Rectal smooth muscle tissue (tissue), 1 donor: ENCODE measurements at regions not wholly inside any gene's neighbourhood (a gene's known extent, or its start where the extent isn't known, plus 50 kb on each side); places are given as distances from the start of the nearest gene placed in this dataset.
"Not testable (repeated sequence)": the region's sequence is repeated elsewhere in the genome, so short reads cannot be mapped to it uniquely, and the experiment has no call there.

Experiments used
- H3K27ac ChIP-seq: one replicate; pipeline ENCODE4 v1.7.0; 2013; ENCODE audit warnings: low read depth, low read length, inconsistent platforms
- H3K27me3 ChIP-seq: one replicate; pipeline ENCODE4 v1.7.0; 2013; ENCODE audit warnings: low read length; ENCODE audit not compliant: control insufficient read depth, insufficient read depth
- H3K36me3 ChIP-seq: one replicate; pipeline ENCODE4 v1.7.0; 2013; ENCODE audit warnings: low read length; ENCODE audit not compliant: control insufficient read depth, insufficient read depth
- H3K4me1 ChIP-seq: one replicate; pipeline ENCODE4 v1.7.0; 2013; ENCODE audit warnings: low read length; ENCODE audit not compliant: control insufficient read depth, insufficient read depth
- H3K4me3 ChIP-seq: one replicate; pipeline ENCODE4 v1.7.0; 2013; ENCODE audit warnings: low read length
- H3K9ac ChIP-seq: one replicate; pipeline ENCODE4 v1.7.0; 2013; ENCODE audit warnings: low read length

DNA sequence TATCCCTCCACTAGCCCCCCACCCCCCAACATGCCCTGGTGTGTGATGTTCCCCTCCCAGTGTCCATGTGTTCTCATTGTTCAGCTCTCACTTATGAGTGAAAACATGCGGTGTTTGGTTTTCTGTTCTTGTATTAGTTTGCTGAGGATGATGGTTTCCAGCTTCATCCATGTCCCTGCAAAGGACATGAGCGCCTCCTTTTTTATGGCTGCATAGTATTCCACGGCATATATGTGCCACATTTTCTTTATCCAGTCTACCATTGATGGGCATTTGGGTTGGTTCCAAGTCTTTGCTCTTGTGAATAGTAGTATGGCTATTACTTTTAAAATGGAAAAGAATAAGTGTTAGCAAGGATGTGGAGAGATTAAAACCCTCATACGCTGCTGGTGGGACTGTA lies 50.8 kb upstream of the FAM171A1 start:
- H3K36me3 ChIP-seq, H3K27me3 ChIP-seq, H3K9ac ChIP-seq, H3K4me1 ChIP-seq, H3K27ac ChIP-seq, H3K4me3 ChIP-seq: not testable (repeated sequence)
